B cell (primary cell): ENCODE measurements at regions not wholly inside any gene's neighbourhood (a gene's known extent, or its start where the extent isn't known, plus 50 kb on each side); places are given as distances from the start of the nearest gene placed in this dataset.

Experiments used
- ATAC-seq: fragments of 200-7000 bp; cut with Tn5 transposase; one replicate; pipeline ENCODE4 v1.10.0; 2021; ENCODE audit warnings: low read depth, mild to moderate bottlenecking, moderate number of reproducible peaks, moderate library complexity
- CTCF ChIA-PET: fragments of 350-600 bp; sonication (Branson Sonifier 250); formaldehyde crosslinking; loops from one replicate; lab custom pipeline; 2021; ENCODE audit warnings: antibody characterized with exemption, inconsistent platforms; lab: Charles Lee
- POLR2A ChIA-PET: fragments of 350-600 bp; sonication (Branson Sonifier 250); formaldehyde crosslinking; loops from one replicate; lab custom pipeline; 2021; ENCODE audit warnings: antibody characterized with exemption; lab: Charles Lee
- DNase-seq: peaks from one replicate; pipeline ENCODE4 v3.0.0; 2013
- H2AFZ ChIP-seq: 2 replicates; pipeline ENCODE4 v1.6.1; 2012; ENCODE audit warnings: mild to moderate bottlenecking, low read depth, low read length; ENCODE audit not compliant: insufficient read depth, poor library complexity, severe bottlenecking
- H3K27ac ChIP-seq, 2 donors: 1 replicate in 1 of 2; 2 replicates in 1 of 2; pipeline ENCODE4 v1.5.1; 2012 to 2013; ENCODE audit warnings: low read length in 2 of 2, mild to moderate bottlenecking in 2 of 2, moderate library complexity in 1 of 2
- H3K27me3 ChIP-seq, 4 experiments: fragments of 200-600 bp in 1 of 4; sonication (generic) in 1 of 4; replicated peaks in 1 of 4; 1 replicate in 2 of 4; 2 replicates in 2 of 4; pipeline versions ENCODE4 v1.6.1 to v1.7.0; 2013 to 2016; ENCODE audit warnings: low read length in 3 of 4, mild to moderate bottlenecking in 2 of 4, mixed read lengths in 1 of 4, moderate library complexity in 1 of 4; ENCODE audit not compliant: insufficient read depth in 4 of 4, control insufficient read depth in 3 of 4; ENCODE audit errors: control extremely low read depth in 1 of 4
- H3K36me3 ChIP-seq, 2 experiments: replicated peaks in 1 of 2; 1 replicate in 1 of 2; 2 replicates in 1 of 2; pipeline versions ENCODE4 v1.6.1 to v1.7.1; 2013; ENCODE audit warnings: low read length in 1 of 2; ENCODE audit not compliant: insufficient read depth in 2 of 2, control insufficient read depth in 1 of 2; ENCODE audit errors: control extremely low read depth in 1 of 2, extremely low read depth in 1 of 2
- H3K4me1 ChIP-seq, 2 donors: fragments of 200-600 bp in 1 of 2; sonication (generic) in 1 of 2; 1 replicate in 1 of 2; 2 replicates in 1 of 2; pipeline versions ENCODE4 v1.5.1 to v1.6.1; 2013 to 2017; ENCODE audit warnings: low read length in 2 of 2; ENCODE audit not compliant: control insufficient read depth in 2 of 2, insufficient read depth in 2 of 2
- H3K4me2 ChIP-seq: replicated peaks from 2 replicates; pipeline ENCODE3; 2012; ENCODE audit warnings: mild to moderate bottlenecking, low read depth, low read length; ENCODE audit not compliant: poor library complexity, severe bottlenecking
- H3K4me3 ChIP-seq, 5 experiments: fragments of 200-600 bp in 1 of 5; sonication (generic) in 1 of 5; 1 replicate in 3 of 5; 2 replicates in 2 of 5; pipeline versions ENCODE4 v1.5.1 to v1.7.0; 2011 to 2016; ENCODE audit warnings: low read length in 4 of 5, mild to moderate bottlenecking in 4 of 5, low read depth in 2 of 5, control low read depth in 1 of 5, moderate library complexity in 1 of 5; ENCODE audit not compliant: insufficient read depth in 1 of 5; ENCODE audit errors: control extremely low read depth in 1 of 5, extremely low read depth in 1 of 5
- H3K79me2 ChIP-seq: fragments of 200-600 bp; sonication (generic); one replicate; pipeline ENCODE4 v1.6.0; 2016; ENCODE audit warnings: low read length; ENCODE audit not compliant: control insufficient read depth, insufficient read depth
- H3K9ac ChIP-seq: fragments of 200-600 bp; sonication (generic); 2 replicates; pipeline ENCODE4 v1.6.1; 2017; ENCODE audit warnings: mild to moderate bottlenecking, low read length, moderate library complexity
- H3K9me3 ChIP-seq, 3 donors: one replicate each; pipeline versions ENCODE4 v1.6.1 to v1.7.1; 2013; ENCODE audit warnings: low read length in 2 of 3; ENCODE audit not compliant: control insufficient read depth in 2 of 3, insufficient read depth in 1 of 3; ENCODE audit errors: control extremely low read depth in 1 of 3
- H4K20me1 ChIP-seq: 2 replicates; pipeline ENCODE4 v1.6.0; 2012; ENCODE audit warnings: mild to moderate bottlenecking, low read length; ENCODE audit not compliant: insufficient read depth, control insufficient read depth, poor library complexity, severe bottlenecking
- H3K27ac Mint-ChIP-seq: one replicate; pipeline ENCODE4 v1.8.0; 2021; ENCODE audit warnings: mixed read lengths
- H3K27me3 Mint-ChIP-seq: one replicate; pipeline ENCODE4 v1.8.0; 2021; ENCODE audit warnings: mixed read lengths
- H3K4me1 Mint-ChIP-seq: one replicate; pipeline ENCODE4 v1.8.0; 2021; ENCODE audit warnings: mixed read lengths
- H3K4me3 Mint-ChIP-seq: one replicate; pipeline ENCODE4 v1.8.0; 2021; ENCODE audit warnings: mixed read lengths
- H3K9me3 Mint-ChIP-seq: one replicate; pipeline ENCODE4 v1.8.0; 2022; ENCODE audit warnings: mixed read lengths; ENCODE audit not compliant: insufficient read depth
- EZH2 ChIP-seq: IDR thresholded peaks from 2 replicates; pipeline ENCODE4 v1.6.1; 2012; ENCODE audit warnings: borderline replicate concordance, low read depth, mild to moderate bottlenecking, moderate library complexity, low read length; ENCODE audit not compliant: insufficient read depth, poor library complexity, severe bottlenecking
- WGBS: methylation state at CpG from one replicate; pipeline ENCODE4 v1.1.5; 2013; ENCODE audit warnings: missing lambda C conversion rate; ENCODE audit not compliant: insufficient coverage; 5-methylcytosine and 5-hydroxymethylcytosine counted together
- intact Hi-C: fragments of 100-400 bp; cut with micrococcal nuclease; formaldehyde crosslinking; loops from one replicate; pipeline ENCODE4 v1.10.0; 2022
- TF ChIP-seq, protein P1 (sequence below): fragments of 200-600 bp; IDR thresholded peaks from one replicate; pipeline ENCODE4 v1.8.0; 2022; ENCODE audit warnings: antibody characterized with exemption, mild to moderate bottlenecking

DNA sequence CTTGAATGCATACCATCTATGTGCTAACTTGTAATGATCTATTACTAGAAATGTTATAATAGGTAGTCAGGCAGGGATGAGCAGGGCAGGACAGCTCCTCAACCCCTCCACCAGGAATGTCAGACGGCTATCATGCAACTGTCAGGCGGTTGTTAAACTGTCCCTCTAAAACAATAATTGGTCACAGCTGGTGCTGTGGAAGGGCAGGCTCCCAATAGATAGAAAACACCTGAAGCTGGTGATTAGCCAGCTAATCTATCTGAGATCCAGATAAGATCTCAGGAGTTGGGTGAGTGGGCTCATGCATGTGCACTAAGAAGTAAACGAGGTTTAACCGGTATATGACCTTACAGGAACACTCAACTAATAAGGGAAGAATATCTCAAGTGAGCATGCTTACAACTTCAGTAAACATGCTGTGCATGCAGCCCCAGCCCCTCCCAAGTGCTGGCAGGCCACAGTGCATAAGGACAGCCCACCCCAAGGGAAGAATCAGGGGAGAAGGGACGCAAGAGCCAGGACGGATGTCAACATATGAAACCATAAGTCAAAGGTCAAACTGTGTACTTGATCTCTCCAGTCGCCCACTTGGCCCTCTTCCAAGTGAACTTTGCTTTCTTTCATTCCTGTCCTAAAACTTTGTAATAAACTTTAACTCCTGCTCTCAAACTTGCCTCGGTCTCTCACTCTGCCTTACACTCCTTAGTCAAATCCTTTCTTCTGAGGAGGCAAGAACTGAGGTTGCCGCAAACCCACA, 566.2 kb upstream of the NRSN1 start:
- H3K4me1 Mint-ChIP-seq, result no peaks in the 10 kb centered on the region
- H3K27me3 Mint-ChIP-seq, result no peaks in the 10 kb centered on the region
- no peaks in the 10 kb centered on the region for H3K79me2 ChIP-seq
- intact Hi-C loops, result no loop called here
- no peak overlapping the region for H2AFZ ChIP-seq
- no peak overlapping the region for H3K4me3 ChIP-seq
- no peak overlapping the region for H3K4me3 Mint-ChIP-seq
- H3K27ac Mint-ChIP-seq, result no peak overlapping the region
- H3K4me1 ChIP-seq, result no peaks in the 10 kb centered on the region
- H4K20me1 ChIP-seq, result no peaks in the 10 kb centered on the region
- no peaks in the 10 kb centered on the region for H3K36me3 ChIP-seq
- no peaks in the 10 kb centered on the region for H3K27me3 ChIP-seq
- H3K4me2 ChIP-seq, result no peak overlapping the region
- no peaks in the 10 kb centered on the region for H3K9me3 ChIP-seq
- ChIA-PET CTCF (no interaction called here), POLR2A (no interaction called here)
- WGBS, result 91% methylated on average over 6 of the region's 9 CpGs
- peaks cover 7% of the 10 kb centered on the region for H3K9me3 Mint-ChIP-seq
- H3K9ac ChIP-seq, result no peak overlapping the region
- H3K27ac ChIP-seq, result no peak overlapping the region
- DNase-seq, result no peak
- ATAC-seq, result no peak
- TF ChIP-seq, protein P1, sequence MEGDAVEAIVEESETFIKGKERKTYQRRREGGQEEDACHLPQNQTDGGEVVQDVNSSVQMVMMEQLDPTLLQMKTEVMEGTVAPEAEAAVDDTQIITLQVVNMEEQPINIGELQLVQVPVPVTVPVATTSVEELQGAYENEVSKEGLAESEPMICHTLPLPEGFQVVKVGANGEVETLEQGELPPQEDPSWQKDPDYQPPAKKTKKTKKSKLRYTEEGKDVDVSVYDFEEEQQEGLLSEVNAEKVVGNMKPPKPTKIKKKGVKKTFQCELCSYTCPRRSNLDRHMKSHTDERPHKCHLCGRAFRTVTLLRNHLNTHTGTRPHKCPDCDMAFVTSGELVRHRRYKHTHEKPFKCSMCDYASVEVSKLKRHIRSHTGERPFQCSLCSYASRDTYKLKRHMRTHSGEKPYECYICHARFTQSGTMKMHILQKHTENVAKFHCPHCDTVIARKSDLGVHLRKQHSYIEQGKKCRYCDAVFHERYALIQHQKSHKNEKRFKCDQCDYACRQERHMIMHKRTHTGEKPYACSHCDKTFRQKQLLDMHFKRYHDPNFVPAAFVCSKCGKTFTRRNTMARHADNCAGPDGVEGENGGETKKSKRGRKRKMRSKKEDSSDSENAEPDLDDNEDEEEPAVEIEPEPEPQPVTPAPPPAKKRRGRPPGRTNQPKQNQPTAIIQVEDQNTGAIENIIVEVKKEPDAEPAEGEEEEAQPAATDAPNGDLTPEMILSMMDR, result no peak
- TF ChIP-seq EZH2, result no peak

DNA sequence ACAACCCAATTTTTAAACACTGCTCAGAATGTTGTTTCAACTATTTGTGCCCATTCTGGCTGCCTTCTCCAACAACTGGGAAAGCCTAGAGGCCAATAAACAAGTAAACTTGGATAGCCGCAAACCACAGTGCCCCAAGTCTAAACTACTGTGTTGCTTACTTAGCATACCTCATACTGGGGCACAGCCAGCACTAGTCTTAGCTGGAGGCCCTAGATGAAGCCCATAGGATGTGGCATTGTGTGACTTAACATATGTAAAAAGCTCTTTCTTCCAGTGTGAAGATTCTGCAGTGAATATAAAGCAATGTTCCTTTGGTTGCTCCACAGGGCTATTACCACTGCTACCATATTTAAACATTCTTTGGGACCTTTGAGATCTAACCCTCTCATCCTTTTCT, 564.3 kb upstream of the NRSN1 start:
- WGBS, result 100% methylated on average over 1 of the region's 1 CpG
- H3K27ac Mint-ChIP-seq, result no peak overlapping the region
- Histone ChIP-seq H2AFZ (no peak overlapping the region), H3K79me2 (no peaks in the 10 kb centered on the region), H3K36me3 (no peaks in the 10 kb centered on the region), H4K20me1 (no peaks in the 10 kb centered on the region), H3K9me3 (no peaks in the 10 kb centered on the region), H3K4me1 (no peaks in the 10 kb centered on the region), H3K4me3 (no peak overlapping the region), H3K27ac (no peak overlapping the region), H3K4me2 (no peak overlapping the region), H3K9ac (no peak overlapping the region), H3K27me3 (no peaks in the 10 kb centered on the region)
- no peak overlapping the region for H3K4me3 Mint-ChIP-seq
- TF ChIP-seq, protein P1, result no peak
- no peak for TF ChIP-seq EZH2
- DNase-seq (no peak), ATAC-seq (no peak)
- H3K9me3 Mint-ChIP-seq, result peaks cover 7% of the 10 kb centered on the region
- no peaks in the 10 kb centered on the region for H3K27me3 Mint-ChIP-seq
- ChIA-PET POLR2A (no interaction called here), CTCF (no interaction called here)
- no peaks in the 10 kb centered on the region for H3K4me1 Mint-ChIP-seq
- intact Hi-C loops, result no loop called here
